NCI-H748 (cell line): ENCODE measurements at regions not wholly inside any gene's neighbourhood (a gene's known extent, or its start where the extent isn't known, plus 50 kb on each side); places are given as distances from the start of the nearest gene placed in this dataset.

Experiments
- DNase-seq: peaks from one replicate; lab custom pipeline; 2025; ENCODE audit not compliant: unreplicated experiment; lab: John Stamatoyannopoulos, UW

GRCh38 chr4:178471994-178472393 is 1029.8 kb upstream of the AGA start:
- DNase-seq = no peak

DNA sequence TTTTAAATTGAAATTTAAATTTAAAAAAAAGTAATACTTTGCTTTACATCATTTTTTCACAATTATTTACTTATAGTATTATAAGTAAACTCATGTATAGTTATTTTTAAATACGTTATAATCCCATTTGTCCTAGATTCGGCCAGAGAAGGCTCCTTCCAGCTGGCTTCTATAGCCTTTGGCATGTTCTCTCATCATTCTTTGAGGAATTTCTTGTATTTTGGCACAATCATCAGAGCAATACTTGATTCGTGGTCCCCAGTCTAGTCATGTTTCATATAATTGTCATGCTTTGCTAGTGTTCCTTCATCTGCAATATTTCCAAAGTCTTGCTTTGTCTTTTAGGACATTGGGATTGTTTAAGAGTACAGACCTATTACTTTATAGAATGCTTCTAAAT is 1037.9 kb upstream of the AGA start:
- no peak for DNase-seq

- DNase-seq = no peak
Measured at GRCh38 chr4:178480881-178481280, 1038.6 kb upstream of the AGA start.

DNA sequence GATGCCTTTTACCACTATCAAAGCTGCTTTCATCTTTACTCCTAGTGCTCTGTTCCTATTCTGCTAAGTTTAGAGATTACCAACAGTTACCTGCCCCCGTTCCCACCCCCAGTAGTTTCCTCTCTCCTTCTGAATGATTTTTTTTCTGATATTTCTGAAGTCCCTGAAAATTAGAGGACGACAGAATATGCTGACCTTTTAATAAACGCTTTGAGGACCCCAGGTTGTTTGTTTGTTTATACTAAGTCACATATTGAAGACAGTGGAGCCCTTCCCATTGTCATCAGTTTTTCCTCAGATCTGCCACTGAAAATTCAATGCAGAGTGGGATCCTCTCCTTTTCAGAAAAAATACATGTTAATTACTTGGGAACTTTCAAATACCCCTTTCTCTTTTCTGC is 1039.3 kb upstream of the AGA start:
- DNase-seq = no peak

DNA sequence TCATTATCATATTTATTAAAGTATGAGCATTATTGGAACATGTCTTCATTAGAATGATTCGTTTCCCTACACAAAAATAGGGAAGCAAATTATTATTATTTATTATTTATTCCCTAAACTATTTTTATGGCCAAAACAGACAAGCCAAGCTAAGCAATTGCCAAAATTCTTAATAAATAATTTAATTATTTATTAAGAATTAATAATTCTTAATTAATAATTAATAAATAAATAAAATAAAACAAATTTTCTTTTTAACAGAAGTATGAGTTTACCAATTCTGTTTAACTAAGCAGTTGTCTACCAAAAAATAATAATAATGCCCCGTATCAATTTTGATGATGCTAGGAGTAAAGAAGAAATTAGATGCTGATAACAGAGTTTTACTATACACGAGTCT is 1080.8 kb upstream of the AGA start:
- DNase-seq = no peak

DNA sequence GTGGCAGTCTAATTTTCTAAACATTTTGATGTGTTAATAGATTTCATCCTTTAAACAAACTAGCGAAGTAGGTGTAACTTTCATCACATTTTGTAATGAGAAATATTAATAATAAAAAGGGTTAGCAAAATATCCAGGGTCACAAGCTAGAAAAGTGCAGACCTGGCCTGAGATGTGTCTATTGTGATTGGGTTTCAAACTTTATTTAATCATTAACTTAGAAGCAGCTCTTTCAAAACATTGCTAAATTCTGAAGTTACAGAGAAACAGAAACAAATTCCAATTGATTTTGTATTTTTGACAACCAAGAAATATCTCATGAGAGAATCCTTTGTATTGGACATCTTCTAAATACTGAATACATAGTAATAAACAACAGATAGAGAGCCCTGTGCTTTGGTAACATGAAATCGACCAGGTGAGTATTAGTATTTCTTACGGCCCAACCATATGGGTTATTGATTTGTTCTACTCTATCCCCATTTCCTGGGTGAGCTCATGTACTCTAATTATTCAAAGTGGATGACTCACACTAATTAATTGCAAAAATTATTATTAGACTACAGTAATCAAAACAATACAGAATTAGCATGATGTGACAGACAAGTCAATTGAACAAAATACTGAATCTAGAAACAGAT is 1093.8 kb upstream of the AGA start:
- DNase-seq = no peak

GRCh38 chr4:178553201-178553600 is 1111.0 kb upstream of the AGA start:
- DNase-seq = peak; percentile 55

GRCh38 chr4:178554352-178554751 is 1112.1 kb upstream of the AGA start:
- no peak for DNase-seq

GRCh38 chr4:178556796-178557195 is 1114.6 kb upstream of the AGA start:
- peak; percentile 26 for DNase-seq

DNA sequence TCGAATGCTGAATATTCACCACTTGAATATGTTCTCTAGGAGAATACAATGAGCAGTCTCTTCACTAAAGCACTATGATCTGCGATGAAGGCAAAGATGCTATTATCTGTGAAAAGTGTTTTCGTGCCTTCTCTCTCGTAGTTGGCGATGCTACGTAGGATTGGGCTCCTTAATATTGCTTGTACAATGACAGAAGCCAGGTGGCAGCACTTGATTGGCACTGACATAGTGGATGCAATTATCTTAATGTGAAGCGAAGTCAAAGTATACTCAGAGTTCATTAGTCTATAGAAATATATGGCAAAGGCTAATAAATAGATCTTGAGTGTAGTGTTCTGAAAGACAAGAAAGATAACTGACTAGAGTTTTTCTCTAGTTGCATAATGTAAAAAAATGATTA is 1135.7 kb upstream of the AGA start:
- peak; percentile 44 for DNase-seq

DNA sequence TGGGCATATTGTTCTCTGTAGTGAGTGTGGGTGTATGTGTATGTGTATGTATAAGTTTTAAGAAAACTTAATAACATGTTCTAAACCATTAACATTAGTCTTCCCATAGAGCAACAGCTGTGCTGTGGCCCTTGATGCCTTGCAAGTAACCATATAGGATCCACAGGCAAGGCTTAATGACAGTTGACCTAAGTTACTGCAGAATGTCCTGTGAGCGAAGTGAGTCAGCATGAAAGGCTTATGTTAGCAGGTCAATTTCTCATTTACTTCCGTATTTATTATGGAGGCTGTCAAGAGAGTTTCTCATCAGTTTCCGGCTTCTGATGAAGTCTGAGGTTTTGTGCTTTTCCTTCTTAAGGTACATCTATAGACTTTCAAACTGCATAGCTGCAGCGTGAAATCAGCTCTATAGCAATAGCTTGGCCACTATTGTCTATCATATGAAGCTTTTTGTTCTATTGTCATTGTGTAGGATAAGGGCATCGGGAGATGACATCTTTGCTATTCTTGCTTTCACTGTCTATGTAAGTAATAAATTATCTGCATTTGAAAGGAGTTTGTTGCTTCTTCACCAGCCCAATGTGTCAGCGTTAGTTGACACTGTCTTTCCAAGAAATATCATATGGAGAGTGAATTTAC is 1153.4 kb upstream of the AGA start:
- DNase-seq = no peak

- DNase-seq = no peak
Measured at GRCh38 chr4:178598672-178599071, 1156.4 kb upstream of the AGA start.

DNA sequence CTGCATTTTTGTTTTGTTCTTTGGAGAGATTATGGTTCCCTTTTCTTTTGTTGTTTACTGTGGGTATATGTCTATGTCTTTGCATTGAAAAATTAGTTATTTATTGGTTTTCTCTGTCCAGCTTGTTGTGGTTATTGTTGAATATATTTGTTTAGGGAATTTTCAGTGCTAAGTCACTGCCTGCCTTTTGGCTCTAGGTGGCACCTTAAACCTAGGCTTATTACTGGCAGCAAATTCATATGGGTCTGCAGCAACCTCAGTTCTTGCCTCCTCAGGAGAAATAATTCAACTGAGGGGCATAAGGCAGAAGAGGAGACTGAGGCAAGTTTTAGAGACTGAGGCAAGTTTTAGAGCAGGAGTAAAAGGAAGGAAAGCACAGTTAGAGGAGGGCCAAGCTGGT is 1157.3 kb upstream of the AGA start:
- DNase-seq = peak; percentile 2

GRCh38 chr4:178602833-178603232 is 1160.6 kb upstream of the AGA start:
- DNase-seq = no peak

GRCh38 chr4:178611062-178611461 is 1168.8 kb upstream of the AGA start:
- DNase-seq = no peak

DNA sequence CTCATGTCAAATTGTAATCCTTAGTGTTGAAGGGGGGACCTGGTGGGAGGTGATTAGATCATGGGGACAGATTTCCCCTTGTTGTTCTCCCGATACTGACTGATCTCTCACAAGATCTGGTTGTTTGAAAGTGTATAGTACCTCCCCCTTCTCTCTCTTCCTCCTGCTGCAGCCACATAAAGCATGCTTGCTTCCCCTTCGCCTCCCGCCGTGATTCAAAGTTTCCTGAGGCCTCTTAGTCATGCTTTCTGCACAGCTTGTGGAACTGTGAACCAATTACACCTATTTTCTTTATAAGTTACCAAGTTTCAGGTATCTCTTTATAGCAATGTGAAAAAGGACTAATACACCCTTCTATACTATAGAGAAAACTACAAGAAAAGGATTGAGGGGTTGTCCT is 1170.5 kb upstream of the AGA start:
- no peak for DNase-seq

- peak; percentile 58 for DNase-seq
Measured at GRCh38 chr4:178632415-178632814, 1190.2 kb upstream of the AGA start.

- no peak for DNase-seq
Measured at GRCh38 chr4:178633263-178633662, 1191.0 kb upstream of the AGA start.

GRCh38 chr4:178664621-178665020 is 1222.4 kb upstream of the AGA start:
- DNase-seq = no peak

- peak; percentile 5 for DNase-seq
Measured at GRCh38 chr4:178665916-178666315, 1223.7 kb upstream of the AGA start.

- no peak for DNase-seq
Measured at GRCh38 chr4:178671766-178672165, 1229.5 kb upstream of the AGA start.

GRCh38 chr4:178672512-178672911 is 1230.3 kb upstream of the AGA start:
- DNase-seq = no peak

DNA sequence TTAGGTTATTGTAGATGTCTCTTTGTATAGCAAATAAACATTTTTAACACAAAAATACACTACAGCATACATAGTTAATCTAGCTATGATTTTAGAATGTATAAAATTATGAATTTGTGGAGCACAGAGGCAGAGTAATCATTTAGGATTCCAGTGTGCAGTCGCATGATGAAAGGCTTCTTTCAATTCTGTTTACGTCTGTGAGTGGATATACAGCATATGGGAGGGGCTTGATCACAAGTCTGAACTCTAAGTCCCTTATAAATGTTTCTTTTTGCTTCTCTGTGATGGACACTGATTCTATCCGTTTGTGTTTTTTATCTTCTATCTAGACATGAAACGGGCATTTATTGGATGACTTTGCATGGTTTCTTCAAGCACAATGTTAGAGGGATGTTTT is 1239.6 kb upstream of the AGA start:
- no peak for DNase-seq
